HG02642 (cell line): ENCODE measurements at regions not wholly inside any gene's neighbourhood (a gene's known extent, or its start where the extent isn't known, plus 50 kb on each side); places are given as distances from the start of the nearest gene placed in this dataset.

Experiments
- ATAC-seq: cut with Tn5 transposase; IDR thresholded peaks from one replicate; pipeline ENCODE4 v1.9.1; 2021; ENCODE audit warnings: mild to moderate bottlenecking; ENCODE audit not compliant: unreplicated experiment, poor library complexity

GRCh38 chr13:100870898-100871297 lies 196.3 kb upstream of the TMTC4 start:
- no peak for ATAC-seq

DNA sequence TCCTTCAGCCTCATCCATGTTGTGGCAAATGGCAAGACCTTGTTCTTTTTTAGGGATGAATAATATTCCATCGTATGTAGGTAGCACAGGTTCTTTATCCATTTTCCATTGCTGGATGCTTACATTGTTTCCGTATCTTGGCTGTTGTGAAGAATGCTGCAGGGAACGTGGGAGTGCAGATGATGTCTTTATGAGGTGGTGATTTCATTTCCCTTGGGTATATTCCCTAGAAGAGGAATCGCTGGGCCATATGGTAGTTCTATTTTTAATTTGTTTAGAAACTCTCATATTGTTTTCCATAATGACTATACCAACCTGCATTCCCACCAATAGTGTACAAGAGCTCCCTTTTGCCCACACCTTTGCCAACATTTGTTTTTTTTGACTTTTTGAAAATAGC lies 186.3 kb upstream of the TMTC4 start:
- ATAC-seq, result no peak

GRCh38 chr13:100859861-100860260 lies 185.3 kb upstream of the TMTC4 start:
- no peak for ATAC-seq

DNA sequence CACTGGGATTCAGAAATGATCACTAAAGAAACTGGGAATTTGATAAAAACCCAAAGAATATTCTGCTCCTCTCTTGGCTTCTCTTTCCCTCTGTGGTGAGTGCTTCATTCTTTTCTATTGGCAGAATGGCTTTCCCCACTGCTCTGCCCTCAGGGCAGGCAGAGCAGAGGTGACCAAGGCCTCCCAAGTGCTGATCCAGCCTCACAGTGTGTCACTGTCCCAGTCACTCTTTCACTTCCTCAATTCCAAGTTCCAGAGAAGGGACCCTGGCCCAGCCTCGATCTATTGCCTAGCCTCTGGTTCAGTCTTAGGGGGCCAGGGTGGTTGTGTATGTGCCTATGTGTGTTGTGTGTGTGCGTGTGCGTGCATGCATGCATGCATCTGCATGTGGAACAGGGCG lies 180.6 kb upstream of the TMTC4 start:
- ATAC-seq, result no peak

DNA sequence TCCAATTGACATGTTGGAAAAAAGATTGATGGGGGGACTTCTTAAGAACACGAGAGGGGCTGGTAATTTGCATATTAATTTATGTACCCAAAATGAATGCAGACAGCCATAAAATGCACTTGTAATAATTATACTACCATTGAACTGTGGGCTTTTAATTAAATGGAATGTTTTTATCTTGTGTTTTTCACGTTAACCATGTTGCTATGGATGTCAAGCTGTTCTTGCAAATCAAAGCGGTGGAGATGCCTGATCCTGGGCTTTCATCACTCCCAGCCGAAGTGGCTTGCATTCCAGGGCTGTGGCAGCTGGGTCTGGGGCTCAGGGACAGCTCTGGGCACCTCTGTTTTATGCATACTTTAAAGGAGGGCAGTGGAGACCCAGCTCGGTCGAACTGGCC lies 179.4 kb upstream of the TMTC4 start:
- ATAC-seq, result no peak

DNA sequence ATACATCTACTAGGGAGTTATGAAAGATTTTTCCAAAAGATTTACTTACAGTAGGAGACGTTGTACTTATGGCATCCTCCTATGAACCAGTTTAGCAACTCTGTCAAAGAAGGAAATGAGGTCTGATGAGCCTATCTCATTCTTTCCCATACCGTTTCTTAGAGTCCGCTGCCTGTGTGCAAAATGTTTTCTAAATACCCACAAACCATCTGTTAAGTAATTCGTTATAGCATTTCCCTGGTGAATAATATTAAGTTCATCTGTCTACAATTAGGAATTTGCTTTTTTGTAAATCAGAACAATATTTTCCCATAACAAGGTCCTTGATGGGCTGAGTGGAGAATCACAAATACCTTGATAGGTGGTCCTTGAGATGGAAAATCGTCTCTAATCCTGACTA lies 178.8 kb upstream of the TMTC4 start:
- no peak for ATAC-seq

- ATAC-seq, result no peak
These were observed 177.6 kb upstream of the TMTC4 start for GRCh38 chr13:100852146-100852545.

GRCh38 chr13:100848304-100848703 lies 173.7 kb upstream of the TMTC4 start:
- ATAC-seq, result no peak

DNA sequence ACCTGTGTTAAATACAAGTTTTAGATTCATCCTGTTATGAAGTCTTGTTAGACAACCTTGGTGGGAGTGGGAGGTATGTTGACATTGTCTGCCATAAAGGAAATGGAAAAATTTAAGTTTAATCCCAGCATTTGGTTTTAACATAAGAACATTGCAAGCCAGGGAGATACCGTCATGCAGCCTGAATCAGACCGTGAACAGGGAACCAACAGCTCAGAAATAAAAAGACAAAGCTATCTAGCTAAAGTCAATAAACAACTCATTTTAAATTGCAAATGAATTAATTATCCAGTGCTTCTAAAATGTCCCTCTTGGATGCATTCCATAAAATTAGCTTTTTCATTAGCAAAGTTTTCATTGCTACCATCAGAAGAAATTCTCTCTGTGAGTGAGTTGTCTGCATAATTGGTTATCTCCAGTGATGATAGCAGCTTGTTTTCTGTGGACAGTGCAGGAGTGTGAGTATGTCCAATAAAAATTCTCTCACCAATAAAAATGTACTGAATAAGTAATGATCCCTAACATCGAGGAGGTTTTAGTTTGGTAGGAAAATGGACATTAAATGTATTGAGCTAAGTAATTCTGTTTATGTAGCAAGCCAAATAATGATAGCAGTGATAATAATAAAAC lies 170.6 kb upstream of the TMTC4 start:
- ATAC-seq, result no peak

DNA sequence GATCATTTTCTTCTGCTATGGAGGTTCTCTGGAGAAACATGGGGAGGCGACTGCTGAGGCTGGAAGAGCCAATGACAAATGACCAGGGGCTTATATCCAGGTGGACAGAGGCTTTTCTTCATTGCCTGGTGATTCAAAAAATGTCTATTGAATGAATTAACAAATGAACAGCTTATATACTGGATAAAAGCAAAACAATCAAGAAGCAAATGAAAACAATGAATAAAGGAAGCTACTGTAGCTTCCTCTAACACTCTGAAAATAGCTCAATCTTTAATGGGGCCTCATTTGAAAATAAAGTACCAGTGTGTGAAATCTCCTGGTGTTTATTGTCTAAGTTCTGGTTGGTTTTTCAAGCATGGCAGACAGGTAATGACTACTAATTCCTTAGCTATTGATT lies 167.5 kb upstream of the TMTC4 start:
- no peak for ATAC-seq

- no peak for ATAC-seq
These were observed 163.8 kb upstream of the TMTC4 start for GRCh38 chr13:100838387-100838786.

DNA sequence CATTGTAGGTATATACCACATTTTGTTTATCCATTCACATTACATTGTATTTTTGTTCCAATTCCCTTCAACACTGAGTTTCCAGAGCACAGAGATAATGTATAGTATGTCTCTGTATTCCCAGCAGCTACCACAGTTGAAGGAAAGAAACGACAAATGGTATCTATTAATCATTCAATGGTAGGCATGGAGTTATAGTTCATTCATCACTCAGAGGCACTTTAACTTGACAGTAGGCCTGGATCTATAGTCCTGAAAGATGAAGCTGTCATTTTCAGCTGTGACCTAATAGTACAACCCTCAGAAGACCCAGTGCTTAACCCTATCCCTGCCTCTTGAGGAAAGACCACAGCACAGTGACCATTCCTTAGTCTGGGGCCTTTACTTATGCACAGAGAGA lies 163.0 kb upstream of the TMTC4 start:
- no peak for ATAC-seq

DNA sequence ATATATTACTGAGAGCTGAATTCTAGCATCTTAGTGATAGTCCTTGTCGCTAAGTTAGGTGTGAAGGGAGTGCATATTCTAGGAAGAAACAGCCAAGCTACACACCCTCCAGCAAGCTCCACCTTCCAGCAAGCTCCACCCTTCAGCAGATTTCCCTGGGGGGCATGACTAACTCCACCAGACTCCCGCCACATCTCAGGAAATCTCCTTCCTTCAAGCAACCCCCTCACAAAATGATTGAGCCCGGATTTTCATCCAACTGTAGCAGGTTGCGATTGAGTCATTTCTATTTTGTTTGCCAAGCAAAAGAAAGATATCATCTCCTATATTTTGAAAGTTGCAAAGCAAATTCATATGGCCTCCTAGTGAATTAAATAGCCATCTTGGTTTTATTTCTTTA lies 162.1 kb upstream of the TMTC4 start:
- no peak for ATAC-seq

DNA sequence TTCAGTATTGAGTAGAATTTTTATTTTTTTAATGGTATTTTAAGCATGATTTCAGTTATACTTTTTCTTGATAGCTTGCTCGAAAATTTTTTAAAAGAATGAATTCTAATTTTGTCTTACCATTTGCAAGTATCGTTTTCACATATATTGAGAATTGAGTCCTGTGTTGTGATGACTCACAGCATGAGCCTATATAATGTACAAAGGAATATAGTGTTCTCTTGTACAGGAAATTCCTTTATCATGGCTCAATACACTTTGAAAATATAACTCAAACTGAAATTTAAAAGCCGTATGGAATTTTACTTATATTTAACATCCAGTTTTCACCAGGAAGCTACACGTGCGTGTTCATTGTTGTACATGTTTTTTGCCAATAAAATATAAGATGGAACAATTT lies 161.1 kb upstream of the TMTC4 start:
- ATAC-seq, result no peak

DNA sequence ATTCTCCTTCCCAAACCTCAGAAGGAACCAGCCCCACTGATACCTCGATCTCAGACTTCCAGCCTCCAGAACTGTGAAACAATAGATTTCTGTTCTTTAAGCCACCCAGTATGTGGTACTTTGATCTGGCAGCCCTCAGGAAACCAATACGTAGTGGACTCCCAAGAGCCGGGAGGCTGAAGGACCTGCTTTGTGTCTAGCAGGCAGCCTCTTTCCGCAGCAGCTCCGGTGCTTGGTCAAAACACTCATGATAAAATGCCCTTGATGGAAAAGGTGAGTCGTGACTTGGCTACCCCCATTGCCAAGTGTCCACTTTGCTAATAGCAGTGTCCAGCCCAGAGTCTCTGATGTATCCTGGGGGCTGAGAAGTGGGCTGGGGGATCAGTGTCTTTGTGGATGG lies 158.8 kb upstream of the TMTC4 start:
- ATAC-seq, result no peak

DNA sequence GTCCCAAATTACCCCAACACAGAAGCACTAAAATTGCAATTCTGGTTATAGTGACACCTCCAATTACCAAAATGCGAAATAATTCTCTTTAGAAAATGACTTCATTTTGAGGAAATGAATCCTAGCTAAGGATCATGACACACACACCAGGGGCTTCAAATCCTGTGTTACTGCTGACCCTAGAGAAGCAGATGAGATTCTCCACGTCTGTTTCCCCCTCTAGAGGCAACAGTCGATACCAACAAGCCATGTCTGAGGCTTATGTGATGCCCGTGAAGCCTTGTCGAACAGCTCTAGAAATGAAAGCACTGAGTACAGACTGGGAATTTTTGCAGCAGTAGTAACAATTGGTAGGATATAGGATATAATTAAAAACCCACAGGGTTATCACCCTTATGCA lies 153.6 kb upstream of the TMTC4 start:
- no peak for ATAC-seq

GRCh38 chr13:100827489-100828176 lies 153.0 kb upstream of the TMTC4 start:
- ATAC-seq, result no peak

DNA sequence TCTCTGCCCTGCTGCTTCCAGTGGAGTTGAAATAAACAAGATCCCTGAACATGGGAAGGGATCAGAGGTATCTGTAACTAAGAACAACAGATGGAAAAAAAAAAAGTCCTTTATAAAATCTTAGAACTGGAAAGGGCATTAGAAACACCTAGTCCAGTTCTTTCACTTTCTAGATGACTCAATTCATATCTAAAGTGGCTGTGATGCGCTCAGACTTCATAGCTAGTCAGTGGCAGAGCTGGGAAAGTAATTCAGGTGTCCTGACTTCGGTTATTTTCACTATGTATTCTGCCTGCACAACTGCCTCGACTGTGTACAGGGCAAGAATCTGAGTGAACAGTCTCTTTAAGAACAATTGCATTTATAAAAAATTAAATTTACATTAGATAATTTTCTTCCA lies 151.8 kb upstream of the TMTC4 start:
- no peak for ATAC-seq

GRCh38 chr13:100825557-100825956 lies 151.0 kb upstream of the TMTC4 start:
- ATAC-seq, result no peak

DNA sequence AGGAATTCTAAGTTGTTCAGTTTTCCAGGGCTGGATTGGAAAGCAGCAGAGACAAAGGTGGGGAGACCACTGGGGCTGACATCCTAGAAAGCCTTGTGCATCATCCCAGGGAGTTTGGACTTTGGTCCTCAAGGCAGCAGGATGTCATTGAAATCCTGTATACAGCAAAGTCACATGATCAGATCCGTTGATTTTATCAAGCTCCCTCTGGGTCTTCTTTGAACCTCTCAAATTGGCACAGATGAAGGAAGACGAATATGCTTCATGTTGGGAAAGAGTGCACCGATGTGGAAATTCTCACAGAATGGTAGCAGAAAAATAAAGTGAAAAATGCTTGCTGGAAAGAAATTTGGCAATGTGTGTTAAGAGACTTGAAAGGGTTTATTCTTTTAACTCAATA lies 149.8 kb upstream of the TMTC4 start:
- ATAC-seq, result no peak

GRCh38 chr13:100823448-100823847 lies 148.9 kb upstream of the TMTC4 start:
- no peak for ATAC-seq

DNA sequence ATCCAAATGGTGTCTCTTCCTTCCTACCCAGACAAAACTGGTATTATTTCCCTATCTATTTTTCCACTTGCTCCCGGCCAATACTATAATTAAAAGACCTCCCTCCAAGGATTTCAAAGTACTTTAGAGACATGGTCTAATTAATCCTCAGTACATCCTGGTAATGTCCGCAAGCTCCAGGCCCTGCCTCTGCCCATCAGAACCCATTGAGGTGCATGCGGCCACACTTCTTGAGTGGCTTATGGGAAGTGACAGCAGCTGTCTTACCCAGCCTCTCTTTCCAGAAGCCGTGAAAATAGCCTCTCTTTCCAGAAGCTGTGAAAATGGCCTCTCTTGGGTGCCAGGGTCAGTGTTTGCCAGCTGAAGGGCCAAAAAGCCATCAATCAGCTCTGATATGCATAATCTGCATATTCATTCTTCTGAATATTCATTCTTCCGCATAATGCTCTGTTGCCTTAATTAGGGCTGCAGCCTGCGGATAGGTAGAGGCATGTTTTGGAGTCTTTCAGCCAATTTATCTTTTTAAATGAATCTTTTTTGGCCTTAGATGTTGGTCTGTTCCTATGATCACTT lies 148.4 kb upstream of the TMTC4 start:
- no peak for ATAC-seq
